GM12878 (cell line): ENCODE measurements at regions not wholly inside any gene's neighbourhood (a gene's known extent, or its start where the extent isn't known, plus 50 kb on each side); places are given as distances from the start of the nearest gene placed in this dataset.

ENCODE experiments used
- POLR2A ChIP-seq: IDR thresholded peaks from 2 replicates; pipeline ENCODE4 v1.6.1; 2011; ENCODE audit warnings: low read depth, mild to moderate bottlenecking, low read length
- SRF ChIP-seq, 2 experiments: IDR thresholded peaks; 2 replicates each; pipeline ENCODE4 v1.6.1; 2011; ENCODE audit warnings: low read depth in 2 of 2, low read length in 2 of 2, mild to moderate bottlenecking in 1 of 2, moderate library complexity in 1 of 2
- TF ChIP-seq, protein P1 (sequence below): fragments of 450-650 bp; IDR thresholded peaks from 2 replicates; pipeline ENCODE4 v1.6.1; 2017; ENCODE audit warnings: mild to moderate bottlenecking

- TF ChIP-seq, protein P1, sequence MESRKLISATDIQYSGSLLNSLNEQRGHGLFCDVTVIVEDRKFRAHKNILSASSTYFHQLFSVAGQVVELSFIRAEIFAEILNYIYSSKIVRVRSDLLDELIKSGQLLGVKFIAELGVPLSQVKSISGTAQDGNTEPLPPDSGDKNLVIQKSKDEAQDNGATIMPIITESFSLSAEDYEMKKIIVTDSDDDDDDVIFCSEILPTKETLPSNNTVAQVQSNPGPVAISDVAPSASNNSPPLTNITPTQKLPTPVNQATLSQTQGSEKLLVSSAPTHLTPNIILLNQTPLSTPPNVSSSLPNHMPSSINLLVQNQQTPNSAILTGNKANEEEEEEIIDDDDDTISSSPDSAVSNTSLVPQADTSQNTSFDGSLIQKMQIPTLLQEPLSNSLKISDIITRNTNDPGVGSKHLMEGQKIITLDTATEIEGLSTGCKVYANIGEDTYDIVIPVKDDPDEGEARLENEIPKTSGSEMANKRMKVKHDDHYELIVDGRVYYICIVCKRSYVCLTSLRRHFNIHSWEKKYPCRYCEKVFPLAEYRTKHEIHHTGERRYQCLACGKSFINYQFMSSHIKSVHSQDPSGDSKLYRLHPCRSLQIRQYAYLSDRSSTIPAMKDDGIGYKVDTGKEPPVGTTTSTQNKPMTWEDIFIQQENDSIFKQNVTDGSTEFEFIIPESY: no peak
- TF ChIP-seq SRF (IDR thresholded peaks at IDR 0.05; ENCODE audit: low read depth in 2 of 2, low read length in 2 of 2) (no peak), POLR2A (no peak)
Measured at GRCh38 chr14:47730296-47730695, 54.9 kb upstream of the MDGA2 start.
